GM12873 (cell line): ENCODE measurements at regions not wholly inside any gene's neighbourhood (a gene's known extent, or its start where the extent isn't known, plus 50 kb on each side); places are given as distances from the start of the nearest gene placed in this dataset.

ENCODE experiments used
- CTCF ChIP-seq: IDR thresholded peaks from 2 replicates; pipeline ENCODE4 v1.5.1; 2012; ENCODE audit warnings: low read depth, mild to moderate bottlenecking, moderate library complexity, low read length, control low read depth; ENCODE audit not compliant: insufficient read depth; ENCODE audit errors: missing control alignments

- no peak for TF ChIP-seq CTCF
These were observed 224.7 kb upstream of the UBL3 start for GRCh38 chr13:30074955-30075614.

- TF ChIP-seq CTCF = no peak
These were observed 224.0 kb upstream of the UBL3 start for GRCh38 chr13:30074431-30074830.

GRCh38 chr13:30072818-30073186, 222.4 kb upstream of the UBL3 start:
- no peak for TF ChIP-seq CTCF

GRCh38 chr13:30071969-30072817, 221.8 kb upstream of the UBL3 start:
- no peak for TF ChIP-seq CTCF

GRCh38 chr13:30065181-30065580, 214.8 kb upstream of the UBL3 start:
- TF ChIP-seq CTCF = no peak

- TF ChIP-seq CTCF = no peak
These were observed 213.5 kb upstream of the UBL3 start for GRCh38 chr13:30063892-30064291.

GRCh38 chr13:30061217-30061616, 210.8 kb upstream of the UBL3 start:
- no peak for TF ChIP-seq CTCF
